Activated CD4-positive, alpha-beta T cell treated with anti-CD3 and anti-CD28 coated beads, Interleukin-2, amount 10 ng/mL, durations not matched to agents 7 days and 5 days (primary cell): ENCODE measurements at regions not wholly inside any gene's neighbourhood (a gene's known extent, or its start where the extent isn't known, plus 50 kb on each side); places are given as distances from the start of the nearest gene placed in this dataset.

Source experiments
- CTCF ChIA-PET: fragments of 350-600 bp; sonication (Branson Sonifier 250); formaldehyde crosslinking; loops from one replicate; lab custom pipeline; 2021; ENCODE audit warnings: antibody characterized with exemption; lab: Charles Lee
- POLR2A ChIA-PET: fragments of 350-600 bp; sonication (Branson Sonifier 250); formaldehyde crosslinking; loops from one replicate; lab custom pipeline; 2021; ENCODE audit warnings: antibody characterized with exemption; lab: Charles Lee
- DNase-seq: peaks from one replicate; pipeline ENCODE4 v3.0.0-alpha.2; 2020
- H3K27ac Mint-ChIP-seq: one replicate; pipeline ENCODE4 v1.8.0; 2021; ENCODE audit warnings: mild to moderate bottlenecking, moderate library complexity, mixed read lengths
- H3K27me3 Mint-ChIP-seq: one replicate; pipeline ENCODE4 v1.8.0; 2021; ENCODE audit warnings: mixed read lengths
- H3K36me3 Mint-ChIP-seq: one replicate; pipeline ENCODE4 v1.8.0; 2021; ENCODE audit warnings: low read depth, mixed read lengths
- H3K4me1 Mint-ChIP-seq: one replicate; pipeline ENCODE4 v1.8.0; 2021; ENCODE audit warnings: mixed read lengths
- H3K4me3 Mint-ChIP-seq: one replicate; pipeline ENCODE4 v1.8.0; 2021; ENCODE audit warnings: mild to moderate bottlenecking, moderate library complexity, mixed read lengths
- H3K9me3 Mint-ChIP-seq: one replicate; pipeline ENCODE4 v1.8.0; 2021; ENCODE audit warnings: mixed read lengths

GRCh38 chr2:38163006-38163405, 87.1 kb upstream of the CYP1B1 start:
- no peaks in the 10 kb centered on the region for H3K9me3 Mint-ChIP-seq
- POLR2A ChIA-PET, result no interaction called here
- H3K27ac Mint-ChIP-seq, result no peak overlapping the region
- H3K36me3 Mint-ChIP-seq, result no peaks in the 10 kb centered on the region
- CTCF ChIA-PET, result interaction anchor here (0.6 to 1.3 kb wide), 3 partner anchors 9 to 310 kb away, joined by 3 to 4 read pairs (median 4); no protein-coding TSS in a partner anchor
- H3K4me3 Mint-ChIP-seq, result no peak overlapping the region
- peaks cover 26% of the 10 kb centered on the region for H3K27me3 Mint-ChIP-seq
- H3K4me1 Mint-ChIP-seq, result no peaks in the 10 kb centered on the region
- no peak for DNase-seq

- no peak for DNase-seq
- POLR2A ChIA-PET, result no interaction called here
- H3K4me3 Mint-ChIP-seq, result no peak overlapping the region
- no peaks in the 10 kb centered on the region for H3K36me3 Mint-ChIP-seq
- no peaks in the 10 kb centered on the region for H3K9me3 Mint-ChIP-seq
- H3K4me1 Mint-ChIP-seq, result no peaks in the 10 kb centered on the region
- H3K27ac Mint-ChIP-seq, result no peak overlapping the region
- H3K27me3 Mint-ChIP-seq, result peaks cover 43% of the 10 kb centered on the region
- CTCF ChIA-PET, result no interaction called here
These were observed 84.6 kb upstream of the CYP1B1 start for GRCh38 chr2:38160516-38160915.

GRCh38 chr2:38159597-38159996, 83.6 kb upstream of the CYP1B1 start:
- Mint-ChIP-seq H3K27ac (no peak overlapping the region), H3K27me3 (peaks cover 48% of the 10 kb centered on the region), H3K36me3 (no peaks in the 10 kb centered on the region), H3K9me3 (no peaks in the 10 kb centered on the region), H3K4me3 (no peak overlapping the region), H3K4me1 (no peaks in the 10 kb centered on the region)
- POLR2A ChIA-PET, result no interaction called here
- no peak for DNase-seq
- CTCF ChIA-PET, result no interaction called here

- POLR2A ChIA-PET, result no interaction called here
These were observed 83.2 kb upstream of the CYP1B1 start for GRCh38 chr2:38159191-38159590.

GRCh38 chr2:38158378-38159118, 82.6 kb upstream of the CYP1B1 start:
- Mint-ChIP-seq H3K36me3 (no peaks in the 10 kb centered on the region), H3K4me3 (no peak overlapping the region), H3K27me3 (peaks cover 53% of the 10 kb centered on the region), H3K4me1 (no peaks in the 10 kb centered on the region), H3K9me3 (no peaks in the 10 kb centered on the region), H3K27ac (no peak overlapping the region)
- DNase-seq, result no peak
- CTCF ChIA-PET, result no interaction called here
- POLR2A ChIA-PET, result no interaction called here

More at GRCh38 chr2:38159191-38159590, 83.2 kb upstream of the CYP1B1 start:
- no peak for DNase-seq
- CTCF ChIA-PET, result no interaction called here
- H3K9me3 Mint-ChIP-seq, result no peaks in the 10 kb centered on the region
- no peak overlapping the region for H3K4me3 Mint-ChIP-seq
- H3K27me3 Mint-ChIP-seq, result peaks cover 51% of the 10 kb centered on the region
- H3K36me3 Mint-ChIP-seq, result no peaks in the 10 kb centered on the region
- no peak overlapping the region for H3K27ac Mint-ChIP-seq
- H3K4me1 Mint-ChIP-seq, result no peaks in the 10 kb centered on the region

GRCh38 chr2:38156436-38156835, 80.5 kb upstream of the CYP1B1 start:
- Mint-ChIP-seq H3K36me3 (no peaks in the 10 kb centered on the region), H3K27me3 (peaks cover 47% of the 10 kb centered on the region), H3K27ac (no peak overlapping the region), H3K4me3 (no peak overlapping the region), H3K9me3 (no peaks in the 10 kb centered on the region), H3K4me1 (no peaks in the 10 kb centered on the region)
- POLR2A ChIA-PET, result no interaction called here
- DNase-seq, result no peak
- CTCF ChIA-PET, result no interaction called here

GRCh38 chr2:38155015-38155414, 79.1 kb upstream of the CYP1B1 start:
- Mint-ChIP-seq H3K4me1 (no peaks in the 10 kb centered on the region), H3K4me3 (no peak overlapping the region), H3K9me3 (no peaks in the 10 kb centered on the region), H3K36me3 (no peaks in the 10 kb centered on the region), H3K27me3 (peaks cover 38% of the 10 kb centered on the region), H3K27ac (no peak overlapping the region)
- no peak for DNase-seq
- ChIA-PET CTCF (interaction anchor here (0.9 kb wide), 1 partner anchor 20 kb away, joined by 3 read pairs; no protein-coding TSS in a partner anchor), POLR2A (no interaction called here)

GRCh38 chr2:38154395-38154794, 78.4 kb upstream of the CYP1B1 start:
- H3K4me1 Mint-ChIP-seq, result no peaks in the 10 kb centered on the region
- H3K27ac Mint-ChIP-seq, result no peak overlapping the region
- H3K27me3 Mint-ChIP-seq, result peaks cover 37% of the 10 kb centered on the region
- DNase-seq, result no peak
- ChIA-PET CTCF (interaction anchor here (0.9 kb wide), 1 partner anchor 20 kb away, joined by 3 read pairs; no protein-coding TSS in a partner anchor), POLR2A (no interaction called here)
- no peak overlapping the region for H3K4me3 Mint-ChIP-seq
- H3K9me3 Mint-ChIP-seq, result no peaks in the 10 kb centered on the region
- no peaks in the 10 kb centered on the region for H3K36me3 Mint-ChIP-seq

GRCh38 chr2:38153476-38154135, 77.7 kb upstream of the CYP1B1 start:
- DNase-seq, result no peak
- H3K4me1 Mint-ChIP-seq, result no peaks in the 10 kb centered on the region
- H3K27me3 Mint-ChIP-seq, result peaks cover 35% of the 10 kb centered on the region
- no peaks in the 10 kb centered on the region for H3K36me3 Mint-ChIP-seq
- ChIA-PET POLR2A (no interaction called here), CTCF (no interaction called here)
- no peaks in the 10 kb centered on the region for H3K9me3 Mint-ChIP-seq
- no peak overlapping the region for H3K27ac Mint-ChIP-seq
- H3K4me3 Mint-ChIP-seq, result no peak overlapping the region

- Mint-ChIP-seq H3K36me3 (no peaks in the 10 kb centered on the region), H3K4me1 (no peaks in the 10 kb centered on the region), H3K27ac (no peak overlapping the region), H3K4me3 (no peak overlapping the region), H3K27me3 (peaks cover 35% of the 10 kb centered on the region), H3K9me3 (no peaks in the 10 kb centered on the region)
- ChIA-PET CTCF (no interaction called here), POLR2A (no interaction called here)
- DNase-seq, result no peak
These were observed 77.0 kb upstream of the CYP1B1 start for GRCh38 chr2:38152913-38153312.

GRCh38 chr2:38152035-38152434, 76.1 kb upstream of the CYP1B1 start:
- H3K9me3 Mint-ChIP-seq, result no peaks in the 10 kb centered on the region
- POLR2A ChIA-PET, result no interaction called here
- CTCF ChIA-PET, result no interaction called here
- no peaks in the 10 kb centered on the region for H3K36me3 Mint-ChIP-seq
- no peak overlapping the region for H3K27ac Mint-ChIP-seq
- H3K4me3 Mint-ChIP-seq, result no peak overlapping the region
- H3K4me1 Mint-ChIP-seq, result peaks cover 2% of the 10 kb centered on the region
- DNase-seq, result no peak
- H3K27me3 Mint-ChIP-seq, result peaks cover 28% of the 10 kb centered on the region

GRCh38 chr2:38149531-38149930, 73.6 kb upstream of the CYP1B1 start:
- Mint-ChIP-seq H3K27me3 (peaks cover 11% of the 10 kb centered on the region), H3K4me1 (peaks cover 8% of the 10 kb centered on the region), H3K27ac (no peak overlapping the region), H3K9me3 (no peaks in the 10 kb centered on the region), H3K36me3 (no peaks in the 10 kb centered on the region), H3K4me3 (no peak overlapping the region)
- ChIA-PET CTCF (no interaction called here), POLR2A (no interaction called here)
- no peak for DNase-seq

- DNase-seq, result no peak
- peaks cover 8% of the 10 kb centered on the region for H3K4me1 Mint-ChIP-seq
- ChIA-PET CTCF (no interaction called here), POLR2A (no interaction called here)
- H3K4me3 Mint-ChIP-seq, result no peak overlapping the region
- H3K27ac Mint-ChIP-seq, result no peak overlapping the region
- H3K27me3 Mint-ChIP-seq, result peaks cover 1% of the 10 kb centered on the region
- no peaks in the 10 kb centered on the region for H3K9me3 Mint-ChIP-seq
- H3K36me3 Mint-ChIP-seq, result no peaks in the 10 kb centered on the region
These were observed 72.5 kb upstream of the CYP1B1 start for GRCh38 chr2:38148501-38148900.
